Coronary artery (tissue), 2 donors: ENCODE measurements at regions not wholly inside any gene's neighbourhood (a gene's known extent, or its start where the extent isn't known, plus 50 kb on each side); places are given as distances from the start of the nearest gene placed in this dataset.

Experiments used
- DNase-seq: peaks from one replicate; pipeline ENCODE4 v3.0.0-alpha.2; 2017; ENCODE audit warnings: low spot score
- H3K27ac ChIP-seq, 2 donors: fragments of 200-600 bp; sonication (generic); one replicate each; pipeline ENCODE4 v1.5.1; 2016 to 2019
- H3K4me3 ChIP-seq: fragments of 200-600 bp; sonication (generic); 2 replicates; pipeline ENCODE4 v1.5.1; 2016; ENCODE audit warnings: mild to moderate bottlenecking, moderate library complexity
- TF ChIP-seq, protein P1 (sequence below): fragments of 200-600 bp; sonication (generic); IDR thresholded peaks from one replicate; pipeline ENCODE4 v1.5.1; 2019; ENCODE audit warnings: antibody characterized with exemption

DNA sequence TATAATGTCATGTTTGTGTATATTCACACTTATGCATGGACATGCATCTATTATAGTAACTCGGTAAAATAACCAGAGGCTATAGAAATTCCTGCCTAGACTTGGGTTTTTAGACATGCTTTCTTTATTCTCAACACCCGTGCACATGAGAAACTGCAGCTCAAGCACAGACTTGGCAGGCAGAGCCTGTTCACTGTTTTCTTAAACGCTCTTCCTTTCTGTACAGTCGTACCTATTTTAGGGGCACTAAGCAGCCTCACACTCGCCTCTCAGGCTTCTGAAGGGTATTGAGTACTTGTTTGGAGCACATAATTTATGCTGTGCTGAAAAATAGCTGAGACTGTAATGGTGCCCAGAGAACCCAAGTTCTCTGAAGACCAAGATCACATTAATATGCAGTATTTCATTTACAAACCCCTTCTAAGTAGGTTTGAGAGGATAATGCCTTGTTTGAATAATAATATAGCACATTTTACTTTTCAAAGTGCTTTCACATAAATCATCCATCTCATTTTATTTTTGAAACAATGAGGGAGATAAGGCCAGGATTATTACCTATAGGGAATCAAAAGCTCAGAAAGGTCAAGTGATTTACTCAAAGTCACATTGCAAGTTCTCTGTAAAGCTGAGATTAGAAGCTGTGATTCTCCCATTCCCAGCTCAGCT is 429.9 kb downstream of the SPRY2 start:
- Histone ChIP-seq H3K4me3 (no peak overlapping the region), H3K27ac (no peak overlapping the region)
- TF ChIP-seq, protein P1, sequence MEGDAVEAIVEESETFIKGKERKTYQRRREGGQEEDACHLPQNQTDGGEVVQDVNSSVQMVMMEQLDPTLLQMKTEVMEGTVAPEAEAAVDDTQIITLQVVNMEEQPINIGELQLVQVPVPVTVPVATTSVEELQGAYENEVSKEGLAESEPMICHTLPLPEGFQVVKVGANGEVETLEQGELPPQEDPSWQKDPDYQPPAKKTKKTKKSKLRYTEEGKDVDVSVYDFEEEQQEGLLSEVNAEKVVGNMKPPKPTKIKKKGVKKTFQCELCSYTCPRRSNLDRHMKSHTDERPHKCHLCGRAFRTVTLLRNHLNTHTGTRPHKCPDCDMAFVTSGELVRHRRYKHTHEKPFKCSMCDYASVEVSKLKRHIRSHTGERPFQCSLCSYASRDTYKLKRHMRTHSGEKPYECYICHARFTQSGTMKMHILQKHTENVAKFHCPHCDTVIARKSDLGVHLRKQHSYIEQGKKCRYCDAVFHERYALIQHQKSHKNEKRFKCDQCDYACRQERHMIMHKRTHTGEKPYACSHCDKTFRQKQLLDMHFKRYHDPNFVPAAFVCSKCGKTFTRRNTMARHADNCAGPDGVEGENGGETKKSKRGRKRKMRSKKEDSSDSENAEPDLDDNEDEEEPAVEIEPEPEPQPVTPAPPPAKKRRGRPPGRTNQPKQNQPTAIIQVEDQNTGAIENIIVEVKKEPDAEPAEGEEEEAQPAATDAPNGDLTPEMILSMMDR: no peak
- DNase-seq: no peak

DNA sequence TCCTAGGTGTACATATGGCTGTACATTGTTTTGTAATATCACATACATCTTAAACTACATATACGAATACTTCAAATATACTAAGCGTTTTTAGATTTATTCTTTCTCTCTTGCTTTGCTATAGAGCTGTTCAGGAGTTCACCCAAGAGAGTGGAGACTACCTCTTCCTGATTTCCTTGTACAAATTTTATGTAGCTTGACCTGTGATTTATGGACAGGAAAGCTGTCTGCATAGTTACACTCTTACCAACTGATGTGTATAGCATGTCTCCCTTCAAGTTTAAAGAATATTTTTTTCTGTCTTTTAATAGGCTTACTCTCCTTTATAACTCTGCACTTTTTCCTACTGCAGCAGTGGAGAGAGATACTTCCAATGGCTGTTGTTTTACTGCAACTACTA is 428.7 kb downstream of the NDFIP2 start:
- no peak for DNase-seq
- H3K4me3 ChIP-seq: no peak overlapping the region
- H3K27ac ChIP-seq: no peak overlapping the region
- TF ChIP-seq, protein P1: no peak

DNA sequence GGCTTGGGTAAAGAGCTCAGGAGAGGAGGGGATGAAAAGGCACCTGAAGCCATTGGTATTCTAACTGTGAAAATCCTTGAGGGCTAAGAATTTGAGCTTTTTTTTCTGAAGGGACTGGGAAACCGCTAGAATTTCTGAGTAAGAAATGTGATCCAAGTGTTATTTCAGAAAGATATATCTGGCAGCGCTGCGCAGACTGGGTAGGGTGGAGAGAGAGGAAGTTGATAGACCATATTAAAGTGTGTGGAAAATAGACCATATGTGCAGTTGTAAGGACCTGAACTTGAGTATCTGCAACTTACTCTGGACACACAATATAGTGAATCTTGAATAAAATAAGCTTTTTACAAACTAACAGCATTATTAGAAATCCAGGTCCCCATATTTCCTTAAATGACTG is 427.4 kb downstream of the NDFIP2 start:
- H3K4me3 ChIP-seq: no peak overlapping the region
- TF ChIP-seq, protein P1: no peak
- H3K27ac ChIP-seq: no peak overlapping the region
- no peak for DNase-seq

DNA sequence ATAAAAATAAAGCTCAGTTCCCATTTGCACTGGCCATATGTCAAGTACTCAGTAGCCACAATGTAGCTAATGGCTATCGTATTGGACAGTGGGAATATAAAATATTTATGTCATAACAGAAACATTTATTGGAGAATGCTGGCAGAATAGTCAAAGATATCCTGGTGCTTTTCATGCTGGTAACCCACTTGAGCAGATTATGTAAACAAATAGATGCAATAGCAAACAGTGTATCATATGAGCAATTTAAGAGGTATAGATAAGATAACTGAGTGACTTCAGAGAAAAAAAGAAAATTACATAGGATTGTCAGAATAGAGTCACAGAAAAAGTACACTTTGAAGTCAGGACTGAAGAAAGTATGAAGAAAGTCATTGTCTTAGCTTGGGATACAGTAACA is 426.6 kb downstream of the NDFIP2 start:
- Histone ChIP-seq H3K27ac (no peak overlapping the region), H3K4me3 (no peak overlapping the region)
- TF ChIP-seq, protein P1: no peak
- no peak for DNase-seq

DNA sequence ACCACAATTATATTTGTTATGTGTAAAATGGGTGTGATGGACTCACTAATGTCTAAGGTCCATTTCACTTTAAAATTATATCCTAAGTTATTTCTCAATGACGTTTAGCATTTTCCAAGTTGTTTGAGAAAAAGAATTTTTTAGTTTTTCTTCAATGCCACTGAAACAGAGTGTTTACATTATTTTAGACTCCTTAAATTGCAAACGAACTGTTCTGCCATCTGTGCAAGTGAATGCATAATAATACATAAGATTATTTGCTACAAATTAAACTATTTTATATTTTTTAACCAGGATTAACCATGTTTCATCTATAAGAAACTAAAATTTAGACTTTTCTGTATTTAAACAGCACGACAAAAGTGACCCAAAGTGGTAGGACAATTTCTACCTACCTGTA is 425.4 kb downstream of the NDFIP2 start:
- TF ChIP-seq, protein P1: no peak
- Histone ChIP-seq H3K27ac (no peak overlapping the region), H3K4me3 (no peak overlapping the region)
- no peak for DNase-seq

DNA sequence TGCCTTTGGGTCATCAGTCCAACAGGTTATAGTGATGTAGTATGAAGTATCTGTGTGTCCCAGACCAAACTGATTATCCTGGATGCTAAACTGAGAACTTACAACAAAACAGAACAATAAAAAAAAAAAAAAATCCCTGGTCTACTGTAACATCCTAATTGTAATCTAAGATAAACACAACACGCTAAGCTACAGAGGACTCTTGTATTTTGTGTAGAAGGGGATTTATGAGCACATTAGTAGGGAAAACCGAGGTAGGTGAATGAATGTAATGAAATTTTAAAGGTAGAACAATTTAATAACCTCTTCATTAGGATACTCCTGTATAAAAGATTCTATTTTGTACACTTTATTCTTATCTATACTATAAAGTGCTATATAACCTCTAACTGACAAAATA is 424.1 kb downstream of the NDFIP2 start:
- TF ChIP-seq, protein P1: no peak
- no peak overlapping the region for H3K27ac ChIP-seq
- DNase-seq: no peak
- H3K4me3 ChIP-seq: no peak overlapping the region

DNA sequence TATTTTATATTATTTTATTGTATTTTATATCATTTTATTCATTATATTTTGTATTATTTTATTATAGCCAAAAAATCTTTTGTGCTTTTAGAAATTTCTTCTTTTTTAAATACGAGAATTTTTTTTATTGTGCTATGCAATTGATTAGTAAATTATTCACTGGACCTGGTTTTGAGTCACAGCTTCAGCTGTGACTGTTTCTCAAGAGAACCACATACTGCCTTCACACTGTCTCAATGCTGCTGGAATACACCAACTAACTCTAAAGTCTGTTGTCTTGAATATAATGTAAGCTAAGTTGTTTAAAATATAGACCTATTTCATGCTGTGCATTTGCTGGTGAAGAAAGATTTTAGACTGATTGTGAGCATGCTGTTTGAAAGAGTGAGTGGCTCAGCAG is 423.6 kb downstream of the NDFIP2 start:
- no peak for DNase-seq
- TF ChIP-seq, protein P1: no peak
- Histone ChIP-seq H3K4me3 (no peak overlapping the region), H3K27ac (no peak overlapping the region)
